Spinal cord (tissue), 9 donors: ENCODE measurements at regions not wholly inside any gene's neighbourhood (a gene's known extent, or its start where the extent isn't known, plus 50 kb on each side); places are given as distances from the start of the nearest gene placed in this dataset.
"Not testable (repeated sequence)": the region's sequence is repeated elsewhere in the genome, so short reads cannot be mapped to it uniquely, and the experiment has no call there.

Experiments used
- DNase-seq, 6 donors: peaks; one replicate each; pipeline versions ENCODE4 v3.0.0 to v3.0.0-alpha.2; 2013 to 2015; ENCODE audit warnings: low spot score in 6 of 6, low read depth in 4 of 6
- H3K27ac ChIP-seq: one replicate; pipeline ENCODE4 v1.5.1; 2013; ENCODE audit warnings: low read depth, low read length, control low read depth
- H3K27me3 ChIP-seq: one replicate; pipeline ENCODE4 v1.6.1; 2013; ENCODE audit warnings: low read length; ENCODE audit not compliant: control insufficient read depth, insufficient read depth
- H3K36me3 ChIP-seq: one replicate; pipeline ENCODE4 v1.6.1; 2013; ENCODE audit warnings: low read length; ENCODE audit not compliant: control insufficient read depth, insufficient read depth
- H3K4me1 ChIP-seq: one replicate; pipeline ENCODE4 v1.6.1; 2013; ENCODE audit warnings: low read length; ENCODE audit not compliant: control insufficient read depth, insufficient read depth
- H3K4me3 ChIP-seq: one replicate; pipeline ENCODE4 v1.5.1; 2013; ENCODE audit warnings: low read depth, low read length, control low read depth
- H3K9me3 ChIP-seq: one replicate; pipeline ENCODE4 v1.6.1; 2013; ENCODE audit warnings: low read length; ENCODE audit not compliant: control insufficient read depth, insufficient read depth
- WGBS: methylation state at CpG from one replicate; pipeline ENCODE4 v1.1.5; 2013; ENCODE audit warnings: missing lambda C conversion rate; ENCODE audit not compliant: insufficient coverage; 5-methylcytosine and 5-hydroxymethylcytosine counted together
- donor health status: healthy.

DNA sequence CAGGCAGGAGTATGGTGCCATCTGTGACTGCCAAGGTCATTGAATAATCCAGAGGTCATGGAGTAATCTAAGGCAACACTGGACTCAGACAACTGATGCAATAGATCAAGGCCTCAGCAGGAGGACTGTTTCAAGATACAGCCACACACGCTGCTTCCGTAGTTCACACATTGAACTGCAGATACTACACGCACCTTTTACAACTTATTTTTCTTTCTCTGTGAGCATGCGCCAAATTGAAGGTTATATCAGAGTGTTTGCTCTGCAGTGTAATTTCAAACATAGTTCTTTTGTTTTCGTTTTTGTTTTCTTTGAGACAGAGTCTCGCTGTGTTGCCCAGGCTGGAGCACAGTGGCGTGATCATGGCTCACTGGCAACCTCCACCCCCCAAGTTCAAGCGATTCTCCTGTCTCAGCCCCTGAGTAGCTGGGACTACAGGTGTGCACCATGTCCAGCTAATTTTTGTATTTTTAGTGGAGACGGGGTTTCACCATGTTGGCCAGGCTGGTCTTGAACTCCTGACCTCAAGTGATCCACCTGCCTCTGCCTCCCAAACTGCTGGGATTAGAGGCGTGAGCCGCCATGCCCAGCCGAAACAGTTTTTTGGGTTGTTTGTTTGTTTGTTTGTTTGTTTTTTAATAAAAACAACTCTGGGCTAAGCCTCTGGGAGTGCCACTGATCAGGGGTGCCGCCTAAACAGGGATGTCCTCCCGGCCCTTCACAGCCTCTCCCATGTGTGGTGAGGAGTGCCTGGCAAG, 96.6 kb upstream of the NAA20 start:
- no peak overlapping the region for H3K4me3 ChIP-seq
- H3K36me3 ChIP-seq, result no peaks in the 10 kb centered on the region
- H3K27ac ChIP-seq, result no peak overlapping the region
- DNase-seq, result no peak
- H3K9me3 ChIP-seq, result no peaks in the 10 kb centered on the region
- H3K4me1 ChIP-seq, result peaks cover 5% of the 10 kb centered on the region
- 96% methylated on average over 5 of the region's 14 CpGs for WGBS
- no peaks in the 10 kb centered on the region for H3K27me3 ChIP-seq

DNA sequence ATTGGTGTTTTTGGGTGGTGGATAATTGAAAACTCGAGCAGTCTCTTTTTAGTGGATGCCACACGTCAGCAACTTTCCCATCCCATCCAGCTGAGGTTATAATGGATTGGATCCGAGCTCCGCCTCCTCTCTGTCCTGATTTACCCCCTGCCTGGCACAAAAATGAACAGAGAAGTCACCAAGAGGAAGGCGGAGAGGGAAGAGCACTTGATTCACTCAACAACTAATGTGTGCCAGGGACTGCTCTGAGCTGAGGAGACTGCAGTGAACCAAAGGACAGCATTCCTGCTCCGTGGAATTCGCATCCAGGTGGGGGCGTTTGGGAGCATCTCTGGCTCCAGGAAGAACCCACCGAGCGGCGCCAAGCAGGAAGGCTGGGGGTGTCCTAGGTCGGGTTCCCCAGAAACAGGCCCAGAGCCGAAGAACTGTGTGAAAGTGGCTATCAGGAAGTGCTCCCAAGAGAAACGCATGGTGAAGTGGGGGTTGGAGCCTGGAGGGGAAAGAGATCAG, 95.8 kb upstream of the NAA20 start:
- H3K27ac ChIP-seq, result no peak overlapping the region
- H3K4me3 ChIP-seq, result no peak overlapping the region
- DNase-seq, result no peak
- no peaks in the 10 kb centered on the region for H3K9me3 ChIP-seq
- H3K36me3 ChIP-seq, result no peaks in the 10 kb centered on the region
- H3K27me3 ChIP-seq, result no peaks in the 10 kb centered on the region
- H3K4me1 ChIP-seq, result peaks cover 5% of the 10 kb centered on the region
- WGBS, result 72% methylated on average over 10 of the region's 14 CpGs

DNA sequence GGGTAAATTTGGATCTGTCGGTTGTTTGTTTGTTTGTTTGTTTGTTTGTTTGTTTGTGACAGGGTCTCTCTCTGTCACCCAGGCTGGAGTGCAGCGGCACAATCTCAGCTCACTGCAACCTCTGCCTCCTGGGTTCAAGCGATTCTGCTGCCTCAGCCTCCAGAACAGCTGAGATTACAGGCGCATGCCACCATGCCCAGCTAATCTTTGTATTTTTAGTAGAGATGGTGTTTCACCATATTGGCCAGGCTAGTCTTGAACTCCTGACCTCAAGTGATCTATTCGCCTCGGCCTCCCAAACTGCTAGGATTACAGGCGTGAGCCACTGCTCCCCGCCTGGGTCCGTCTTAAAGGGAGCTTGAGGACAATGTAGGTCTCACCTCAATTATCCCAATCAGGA, 95.3 kb upstream of the NAA20 start:
- H3K4me1 ChIP-seq, H3K27ac ChIP-seq, H3K27me3 ChIP-seq, H3K9me3 ChIP-seq, DNase-seq, H3K4me3 ChIP-seq, H3K36me3 ChIP-seq: not testable (repeated sequence)
- WGBS, result 64% methylated on average over 8 of the region's 9 CpGs

DNA sequence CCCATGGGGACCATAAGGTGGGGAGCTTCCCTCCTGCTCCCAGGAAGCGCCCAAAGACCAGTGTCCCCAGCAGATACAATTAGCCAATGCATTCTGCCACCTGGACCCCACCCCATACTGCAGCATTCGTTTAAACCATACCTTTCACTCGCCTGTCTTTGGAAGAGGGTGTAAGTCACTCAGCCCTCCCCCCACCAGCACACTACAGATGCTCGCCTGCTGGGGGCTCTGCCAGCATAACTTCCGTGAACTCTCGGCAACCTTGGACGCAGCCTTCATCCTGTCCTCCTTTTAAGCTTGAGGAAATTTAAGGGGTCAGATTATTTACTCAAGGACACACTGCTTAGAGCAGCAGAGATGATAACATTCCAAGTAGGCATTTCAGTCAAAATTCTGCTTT, 94.4 kb upstream of the NAA20 start:
- Histone ChIP-seq H3K27me3 (no peaks in the 10 kb centered on the region), H3K9me3 (no peaks in the 10 kb centered on the region), H3K36me3 (no peaks in the 10 kb centered on the region), H3K4me1 (peaks cover 5% of the 10 kb centered on the region), H3K4me3 (no peak overlapping the region), H3K27ac (no peak overlapping the region)
- WGBS, result 81% methylated on average over 2 of the region's 7 CpGs
- DNase-seq, result no peak

DNA sequence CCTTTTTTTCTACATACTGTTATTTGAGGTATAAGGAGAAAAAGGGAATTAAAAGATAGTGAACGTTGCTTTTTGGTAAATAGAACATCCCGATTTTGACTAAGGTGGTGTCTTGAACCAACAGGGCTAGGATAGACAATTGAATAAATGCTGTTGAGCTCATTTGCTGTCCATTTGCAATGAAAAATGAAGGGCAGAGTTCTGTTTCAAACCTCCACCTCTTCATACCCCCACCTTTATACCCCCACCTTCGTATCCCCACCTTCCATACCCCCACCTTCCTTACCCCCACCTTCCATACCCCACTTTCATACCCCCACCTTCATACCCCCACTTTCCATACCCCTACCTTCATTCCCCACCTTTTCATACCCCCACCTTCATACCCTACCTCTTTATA, 93.4 kb upstream of the NAA20 start:
- no peaks in the 10 kb centered on the region for H3K9me3 ChIP-seq
- H3K27ac ChIP-seq, result no peak overlapping the region
- H3K4me1 ChIP-seq, result peaks cover 5% of the 10 kb centered on the region
- 50% methylated on average over 2 of the region's 3 CpGs for WGBS
- no peak overlapping the region for H3K4me3 ChIP-seq
- DNase-seq, result no peak
- peaks cover 5% of the 10 kb centered on the region for H3K36me3 ChIP-seq
- H3K27me3 ChIP-seq, result no peaks in the 10 kb centered on the region

DNA sequence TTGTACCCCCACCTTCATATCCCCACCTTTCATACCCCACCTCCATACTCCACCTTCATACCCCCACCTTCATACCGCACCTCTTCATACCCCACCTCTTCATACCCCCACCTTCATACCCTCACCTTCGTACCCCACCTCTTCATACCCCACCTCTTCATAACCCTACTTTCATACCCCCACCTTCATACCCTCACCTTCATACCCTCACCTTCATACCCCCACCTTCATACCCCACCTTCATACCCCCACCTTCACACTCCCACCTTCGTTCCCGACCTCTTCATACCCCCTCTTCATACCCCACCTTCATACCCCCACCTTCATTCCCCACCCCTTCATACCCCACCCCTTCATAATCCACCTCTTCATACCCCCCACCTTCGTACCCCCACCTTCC, 92.9 kb upstream of the NAA20 start:
- Histone ChIP-seq H3K36me3 (peaks cover 5% of the 10 kb centered on the region), H3K4me1 (peaks cover 6% of the 10 kb centered on the region)

DNA sequence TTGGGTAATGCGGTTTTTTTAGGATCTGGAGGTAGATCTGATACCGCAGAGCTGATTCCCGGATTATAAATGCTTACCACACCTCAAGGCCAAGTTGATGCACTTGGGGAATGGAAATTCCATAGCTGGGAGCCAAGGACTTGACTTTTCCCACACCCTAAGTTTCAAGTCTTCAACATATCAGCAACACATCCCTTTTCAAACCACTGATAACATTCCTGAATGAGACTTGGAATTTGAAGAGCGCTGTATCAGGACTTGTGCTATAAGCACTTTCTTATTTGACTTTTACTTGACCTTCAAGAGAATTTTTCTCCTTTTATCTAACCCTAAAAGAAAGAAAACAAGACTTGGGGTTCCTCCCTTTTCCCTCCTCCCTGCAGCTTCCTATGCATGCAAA, 90.6 kb upstream of the NAA20 start:
- H3K4me3 ChIP-seq, result no peak overlapping the region
- peaks cover 17% of the 10 kb centered on the region for H3K4me1 ChIP-seq
- H3K9me3 ChIP-seq, result no peaks in the 10 kb centered on the region
- H3K36me3 ChIP-seq, result peaks cover 5% of the 10 kb centered on the region
- H3K27me3 ChIP-seq, result no peaks in the 10 kb centered on the region
- DNase-seq, result no peak
- 90% methylated on average over 2 of the region's 4 CpGs for WGBS
- H3K27ac ChIP-seq, result no peak overlapping the region

More for the DNA sequence above, 92.9 kb upstream of the NAA20 start:
- Histone ChIP-seq H3K27ac (no peak overlapping the region), H3K4me3 (no peak overlapping the region), H3K9me3 (no peaks in the 10 kb centered on the region), H3K27me3 (no peaks in the 10 kb centered on the region)
- no CpG with 5 or more reads among the region's 5 CpGs for WGBS
- no peak for DNase-seq

DNA sequence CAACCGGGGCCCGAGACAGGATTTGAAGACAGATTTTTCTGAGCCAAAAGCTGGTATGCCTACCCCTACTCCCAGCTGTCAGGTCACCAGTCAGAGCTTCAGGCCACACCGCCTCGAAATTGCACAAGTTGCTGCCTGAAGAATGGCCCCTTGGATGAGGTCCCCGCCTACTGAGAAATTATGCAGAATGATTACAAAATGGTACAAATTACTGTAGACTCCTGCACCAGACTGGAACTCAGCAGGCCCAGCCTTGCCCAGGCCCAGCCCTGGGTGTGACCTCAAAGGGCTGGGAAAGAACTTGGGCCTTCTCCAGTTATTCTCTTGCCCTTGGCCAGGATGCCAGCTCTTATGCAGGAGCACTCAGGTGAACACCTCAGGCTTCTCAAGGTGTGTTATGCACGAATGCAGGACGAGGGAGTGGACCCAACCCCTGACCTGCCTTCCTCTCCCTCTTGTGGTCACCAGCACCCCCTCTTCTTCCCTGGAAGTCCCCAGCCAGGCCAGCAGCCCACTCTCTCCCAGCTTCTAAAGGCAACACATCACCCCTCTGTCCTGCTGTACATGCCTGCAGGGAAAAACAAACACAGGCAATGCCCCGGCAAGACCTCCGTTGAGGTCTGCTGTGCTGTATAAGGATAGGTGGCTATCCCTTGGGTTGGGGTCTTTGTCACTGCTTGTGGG, 88.7 kb upstream of the NAA20 start:
- WGBS, result 87% methylated on average over 7 of the region's 9 CpGs
- H3K27me3 ChIP-seq, result no peaks in the 10 kb centered on the region
- H3K9me3 ChIP-seq, result no peaks in the 10 kb centered on the region
- H3K36me3 ChIP-seq, result peaks cover 5% of the 10 kb centered on the region
- no peak overlapping the region for H3K4me3 ChIP-seq
- peaks cover 17% of the 10 kb centered on the region for H3K4me1 ChIP-seq
- DNase-seq, result no peak
- H3K27ac ChIP-seq, result no peak overlapping the region

DNA sequence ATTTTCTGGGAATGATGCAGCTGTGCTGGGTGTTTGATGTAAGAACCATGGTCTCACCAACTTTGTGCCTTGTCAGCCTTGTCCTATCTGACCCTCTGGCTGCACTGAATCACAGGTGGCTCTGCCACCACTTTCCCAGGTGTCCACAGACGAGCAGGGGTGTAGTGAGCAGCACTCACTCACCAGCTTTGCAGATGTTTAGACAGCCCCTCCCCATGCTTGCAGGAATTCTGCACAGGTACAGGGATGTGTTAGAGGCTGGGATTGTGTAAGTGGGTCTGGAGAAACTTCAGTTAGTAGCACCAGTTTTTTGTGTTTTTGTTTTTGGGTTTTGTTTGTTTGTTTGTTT, 88.2 kb upstream of the NAA20 start:
- Histone ChIP-seq H3K9me3 (no peaks in the 10 kb centered on the region), H3K27ac (no peak overlapping the region), H3K36me3 (peaks cover 5% of the 10 kb centered on the region), H3K27me3 (no peaks in the 10 kb centered on the region), H3K4me1 (peaks cover 17% of the 10 kb centered on the region), H3K4me3 (no peak overlapping the region)
- 100% methylated on average over 1 of the region's 1 CpG for WGBS
- no peak for DNase-seq
